NT2/D1 (cell line): ENCODE measurements at regions not wholly inside any gene's neighbourhood (a gene's known extent, or its start where the extent isn't known, plus 50 kb on each side); places are given as distances from the start of the nearest gene placed in this dataset.

Source experiments
- SUZ12 ChIP-seq: IDR thresholded peaks from 2 replicates; pipeline ENCODE4 v1.6.1; 2011; ENCODE audit not compliant: insufficient read length, insufficient read depth; ENCODE audit errors: extremely low read depth
- YY1 ChIP-seq: IDR thresholded peaks from 2 replicates; pipeline ENCODE4 v1.6.1; 2011; ENCODE audit not compliant: insufficient read length, insufficient read depth
- ZNF274 ChIP-seq: IDR thresholded peaks from 2 replicates; pipeline ENCODE4 v1.6.1; 2011; ENCODE audit warnings: mild to moderate bottlenecking, low read depth, low read length

DNA sequence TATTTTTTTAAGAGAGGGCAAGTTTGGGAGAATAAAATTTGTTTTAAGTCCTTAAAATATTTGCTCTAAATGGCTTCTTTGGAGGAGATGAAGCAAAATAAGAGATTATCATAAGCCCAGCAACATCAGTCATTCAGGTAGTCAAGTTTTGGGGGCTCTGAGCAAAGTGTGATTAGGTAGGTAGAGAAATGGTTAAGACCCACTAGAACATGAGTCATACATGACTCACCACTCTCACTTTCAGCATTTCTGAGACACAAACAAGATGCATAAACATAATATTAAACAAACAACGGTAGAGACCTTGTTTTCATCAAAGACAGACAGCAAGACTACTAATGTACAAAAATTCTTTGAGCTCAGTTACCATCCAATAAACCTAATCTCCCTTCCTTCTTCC, 272.2 kb downstream of the LMO4 start:
- TF ChIP-seq ZNF274 (no peak), SUZ12 (no peak), YY1 (no peak)
